Immature natural killer cell (primary cell): ENCODE measurements at regions not wholly inside any gene's neighbourhood (a gene's known extent, or its start where the extent isn't known, plus 50 kb on each side); places are given as distances from the start of the nearest gene placed in this dataset.
"Not testable (repeated sequence)": the region's sequence is repeated elsewhere in the genome, so short reads cannot be mapped to it uniquely, and the experiment has no call there.

Source experiments
- DNase-seq, 3 donors: peaks; one replicate each; pipeline ENCODE4 v3.0.0; 2022; ENCODE audit warnings: mixed read lengths in 1 of 3
- H3K27ac Mint-ChIP-seq, 6 donors: one replicate each; pipeline ENCODE4 v1.8.0; 2020; ENCODE audit warnings: mixed read lengths in 6 of 6, mild to moderate bottlenecking in 5 of 6, inconsistent platforms in 4 of 6, moderate library complexity in 3 of 6
- H3K27me3 Mint-ChIP-seq, 3 donors: one replicate each; pipeline ENCODE4 v1.8.0; 2020 to 2021; ENCODE audit warnings: low read depth in 3 of 3, mild to moderate bottlenecking in 3 of 3, mixed read lengths in 3 of 3, moderate library complexity in 3 of 3, inconsistent platforms in 1 of 3
- H3K36me3 Mint-ChIP-seq, 3 donors: one replicate each; pipeline ENCODE4 v1.8.0; 2020; ENCODE audit warnings: mixed read lengths in 3 of 3, inconsistent platforms in 2 of 3, mild to moderate bottlenecking in 2 of 3
- H3K4me1 Mint-ChIP-seq, 2 donors: one replicate each; pipeline ENCODE4 v1.8.0; 2020; ENCODE audit warnings: inconsistent platforms in 2 of 2, mild to moderate bottlenecking in 2 of 2, mixed read lengths in 2 of 2, moderate library complexity in 1 of 2
- H3K4me3 Mint-ChIP-seq, 5 donors: one replicate each; pipeline ENCODE4 v1.8.0; 2020; ENCODE audit warnings: mild to moderate bottlenecking in 5 of 5, mixed read lengths in 5 of 5, inconsistent platforms in 3 of 5, moderate library complexity in 3 of 5
- H3K9me3 Mint-ChIP-seq, 6 donors: one replicate each; pipeline ENCODE4 v1.8.0; 2020; ENCODE audit warnings: mild to moderate bottlenecking in 6 of 6, mixed read lengths in 6 of 6, inconsistent platforms in 4 of 6, moderate library complexity in 3 of 6

DNA sequence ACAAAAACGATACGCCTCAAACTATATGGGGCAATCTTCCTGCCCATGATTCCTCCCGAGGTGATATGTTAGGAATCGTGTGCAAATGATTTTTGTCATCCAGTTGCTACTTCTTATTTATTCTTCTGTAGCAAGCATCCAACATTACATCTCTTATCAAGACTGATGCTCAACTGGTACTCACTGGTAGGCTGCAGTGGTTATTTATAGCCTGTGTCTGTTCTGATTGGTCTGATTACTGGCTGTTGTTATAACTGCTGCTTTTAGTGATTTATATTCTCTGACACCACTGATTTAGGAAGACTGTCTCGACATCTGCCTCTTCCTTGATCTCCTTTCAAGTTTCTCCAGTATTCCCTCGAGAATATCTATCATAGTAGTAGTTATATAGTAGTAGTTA lies 165.8 kb downstream of the LARP7 start:
- Mint-ChIP-seq H3K9me3 (no peaks in the 10 kb centered on the region), H3K4me3 (no peak overlapping the region), H3K4me1 (no peaks in the 10 kb centered on the region), H3K36me3 (no peaks in the 10 kb centered on the region), H3K27ac (no peak overlapping the region), H3K27me3 (no peaks in the 10 kb centered on the region)
- DNase-seq = no peak

DNA sequence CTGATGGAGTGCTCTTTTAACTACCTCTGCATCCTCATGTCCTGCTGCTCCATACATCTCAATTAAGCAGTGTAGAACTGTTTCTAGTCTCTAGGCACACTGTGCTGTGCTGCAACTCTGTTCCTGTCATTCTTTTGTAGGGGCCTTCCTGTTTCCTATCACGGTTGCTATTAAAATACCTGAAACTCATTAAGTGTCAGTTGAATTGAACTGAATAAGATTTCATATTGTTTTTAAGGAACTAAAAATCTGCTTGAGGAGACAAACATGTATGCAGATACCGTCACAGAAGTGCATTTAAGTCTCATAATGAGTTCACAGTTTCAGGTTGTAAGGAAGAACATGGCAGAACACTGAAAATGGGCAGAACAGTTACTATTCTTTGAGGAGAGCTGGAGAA lies 170.1 kb downstream of the LARP7 start:
- H3K36me3 Mint-ChIP-seq = no peaks in the 10 kb centered on the region
- H3K9me3 Mint-ChIP-seq = peaks cover 0 to 3% (median 0%) of the 10 kb centered on the region in 6 donors
- no peaks in the 10 kb centered on the region for H3K4me1 Mint-ChIP-seq
- no peak overlapping the region for H3K27ac Mint-ChIP-seq
- no peak overlapping the region for H3K4me3 Mint-ChIP-seq
- no peaks in the 10 kb centered on the region for H3K27me3 Mint-ChIP-seq
- DNase-seq = no peak

DNA sequence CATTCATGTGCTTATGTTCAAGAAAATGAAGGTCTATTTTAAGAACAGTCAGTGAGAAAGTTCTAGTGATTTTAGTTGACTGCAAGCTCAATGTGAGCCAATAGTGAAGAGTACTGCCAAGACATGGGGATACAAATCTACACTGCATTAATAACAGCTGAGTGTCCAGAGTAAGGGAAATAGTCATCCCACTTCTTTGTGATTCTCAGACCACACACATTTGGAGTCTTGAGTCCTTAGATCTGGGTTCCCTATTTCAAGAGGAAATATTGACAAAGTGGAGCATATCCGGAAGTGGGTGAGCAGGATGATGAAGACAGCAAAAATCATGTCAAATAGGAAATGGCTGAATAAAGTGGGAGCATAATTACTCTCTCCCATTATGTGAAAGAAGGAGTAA lies 171.1 kb downstream of the LARP7 start:
- Mint-ChIP-seq H3K4me3 (no peak overlapping the region), H3K9me3 (peaks cover 0 to 4% (median 0%) of the 10 kb centered on the region in 6 donors), H3K4me1 (no peaks in the 10 kb centered on the region), H3K27me3 (peaks cover 0 to 3% (median 0%) of the 10 kb centered on the region in 3 donors), H3K27ac (no peak overlapping the region), H3K36me3 (no peaks in the 10 kb centered on the region)
- DNase-seq = no peak

DNA sequence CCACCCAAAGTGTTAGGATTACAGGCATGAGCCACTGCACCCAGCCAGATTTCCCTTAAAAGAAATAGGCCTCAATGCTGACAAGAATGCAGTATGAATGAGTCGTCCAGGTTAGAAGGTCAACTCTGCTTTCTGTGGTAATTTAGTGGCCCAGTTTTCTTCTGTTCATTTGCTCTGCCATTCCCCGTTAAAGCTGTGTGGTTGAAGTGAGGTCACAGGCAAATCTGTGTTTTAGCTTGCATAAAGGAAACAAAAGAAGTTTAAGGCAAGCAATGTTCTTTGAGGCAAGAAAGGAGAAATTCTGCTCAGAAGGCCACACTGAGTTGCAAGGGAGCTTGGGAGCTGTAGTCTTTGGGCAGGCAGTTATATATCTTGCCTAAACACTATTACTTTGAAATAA lies 176.8 kb downstream of the LARP7 start:
- peaks cover 0 to 7% (median 0%) of the 10 kb centered on the region in 6 donors for H3K9me3 Mint-ChIP-seq
- no peak overlapping the region for H3K4me3 Mint-ChIP-seq
- no peaks in the 10 kb centered on the region for H3K36me3 Mint-ChIP-seq
- H3K27ac Mint-ChIP-seq = no peak overlapping the region
- peaks cover 0 to 5% (median 4%) of the 10 kb centered on the region in 3 donors for H3K27me3 Mint-ChIP-seq
- H3K4me1 Mint-ChIP-seq = no peaks in the 10 kb centered on the region
- DNase-seq = no peak

DNA sequence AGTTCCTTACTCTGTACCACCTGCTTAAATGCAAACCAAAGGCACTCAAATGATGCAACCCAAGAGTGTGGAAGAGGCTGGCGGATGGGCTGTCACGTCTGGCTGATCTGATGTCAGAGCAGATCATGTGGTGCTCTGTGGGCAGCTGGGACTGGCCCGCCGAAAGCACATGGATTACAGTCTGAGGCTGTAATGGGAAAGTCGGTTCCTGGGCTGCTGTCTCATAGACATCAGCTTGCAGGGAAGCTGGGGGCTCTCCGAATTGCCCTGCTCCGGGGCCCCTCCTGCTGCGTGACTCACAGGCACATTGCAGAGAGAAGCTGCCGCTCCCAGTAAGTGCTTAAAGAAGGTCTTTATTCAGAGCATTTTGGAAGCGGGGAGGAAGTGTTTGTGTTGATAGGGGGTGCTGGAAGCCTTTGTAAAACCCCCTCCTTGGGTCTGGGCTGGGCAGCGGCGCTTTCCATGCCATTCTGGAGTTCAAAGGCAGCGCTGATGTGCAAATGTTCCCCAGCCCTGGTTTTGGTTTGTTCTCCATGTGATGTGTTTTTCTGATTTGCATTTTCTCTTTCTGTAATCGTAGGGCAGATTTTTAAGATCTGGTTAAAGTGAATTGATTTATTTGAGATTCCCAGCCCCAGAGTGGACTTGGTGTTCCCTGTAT lies 181.1 kb downstream of the LARP7 start:
- H3K4me3 Mint-ChIP-seq = no peak overlapping the region
- no peak for DNase-seq
- H3K4me1 Mint-ChIP-seq = no peaks in the 10 kb centered on the region
- H3K9me3 Mint-ChIP-seq = peaks cover 0 to 4% (median 0%) of the 10 kb centered on the region in 6 donors
- no peaks in the 10 kb centered on the region for H3K36me3 Mint-ChIP-seq
- no peak overlapping the region for H3K27ac Mint-ChIP-seq
- H3K27me3 Mint-ChIP-seq = peaks cover 3 to 10% (median 4%) of the 10 kb centered on the region in 3 donors

DNA sequence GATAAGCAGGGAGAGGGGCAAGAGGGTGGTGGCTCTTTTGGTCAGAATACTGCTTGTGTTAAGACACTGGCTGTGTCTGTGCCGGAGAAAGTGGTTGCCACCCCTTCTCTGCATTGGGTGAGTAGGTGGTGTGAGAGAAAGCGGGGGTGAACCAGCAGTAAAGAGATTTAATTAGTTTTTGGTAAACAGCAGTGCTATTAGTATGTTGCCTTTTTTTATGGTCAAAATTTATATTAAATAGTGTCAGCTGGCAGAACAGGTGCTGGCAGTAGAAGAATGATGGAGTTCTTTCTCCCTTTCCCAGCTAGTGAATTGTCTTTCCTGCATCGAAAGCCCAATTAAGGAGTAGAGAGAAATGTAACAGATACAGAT lies 181.6 kb downstream of the LARP7 start:
- Mint-ChIP-seq H3K27ac (no peak overlapping the region), H3K4me1 (no peaks in the 10 kb centered on the region), H3K4me3 (no peak overlapping the region), H3K36me3 (no peaks in the 10 kb centered on the region), H3K27me3 (peaks cover 3 to 10% (median 4%) of the 10 kb centered on the region in 3 donors), H3K9me3 (peaks cover 0 to 4% (median 0%) of the 10 kb centered on the region in 6 donors)
- DNase-seq = no peak

DNA sequence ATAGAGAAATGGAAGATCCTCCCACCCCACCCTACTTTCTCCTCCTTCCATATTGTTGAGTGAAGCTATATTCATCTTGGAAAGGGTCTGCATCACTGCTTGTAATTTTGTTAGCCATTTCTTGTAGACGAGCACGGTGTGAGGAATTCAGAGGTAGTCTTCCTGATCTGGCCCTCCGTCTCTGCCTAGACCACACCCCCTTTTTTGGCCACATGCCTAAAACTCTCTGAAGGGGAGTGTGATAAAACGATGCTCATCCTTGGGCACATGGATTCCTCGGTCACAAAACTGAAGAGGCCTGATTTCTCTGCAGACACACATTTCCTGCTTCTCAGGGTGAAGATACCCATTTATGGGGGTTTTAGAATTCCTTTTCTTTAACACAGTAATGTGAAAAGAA lies 182.8 kb downstream of the LARP7 start:
- H3K36me3 Mint-ChIP-seq = no peaks in the 10 kb centered on the region
- H3K27me3 Mint-ChIP-seq = peaks cover 3 to 10% (median 4%) of the 10 kb centered on the region in 3 donors
- no peaks in the 10 kb centered on the region for H3K4me1 Mint-ChIP-seq
- no peak overlapping the region for H3K4me3 Mint-ChIP-seq
- H3K27ac Mint-ChIP-seq = no peak overlapping the region
- DNase-seq = no peak
- peaks cover 0 to 4% (median 0%) of the 10 kb centered on the region in 6 donors for H3K9me3 Mint-ChIP-seq

DNA sequence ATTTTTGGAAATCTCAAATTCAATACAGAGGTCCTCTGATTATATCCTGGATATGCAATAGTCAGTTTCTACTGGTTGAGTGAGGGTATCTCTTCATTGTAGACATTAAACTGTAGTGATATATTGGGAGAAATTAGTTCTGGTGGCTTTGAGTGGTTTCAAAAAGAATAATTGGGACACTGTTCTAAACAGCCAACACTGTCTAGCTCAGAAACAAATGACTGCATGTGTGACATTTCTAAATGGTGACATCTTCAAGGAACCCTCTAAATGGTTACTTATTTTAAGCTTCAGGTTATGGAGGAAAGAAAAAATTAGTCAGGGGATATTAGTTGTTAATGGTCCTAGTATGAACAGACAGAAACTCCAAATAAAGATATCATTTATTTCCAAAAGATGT lies 186.2 kb downstream of the LARP7 start:
- H3K27me3 Mint-ChIP-seq = peaks cover 0 to 8% (median 4%) of the 10 kb centered on the region in 3 donors
- peaks cover 0 to 6% (median 0%) of the 10 kb centered on the region in 6 donors for H3K9me3 Mint-ChIP-seq
- no peaks in the 10 kb centered on the region for H3K36me3 Mint-ChIP-seq
- no peak overlapping the region for H3K4me3 Mint-ChIP-seq
- no peak for DNase-seq
- H3K27ac Mint-ChIP-seq = no peak overlapping the region
- no peaks in the 10 kb centered on the region for H3K4me1 Mint-ChIP-seq

DNA sequence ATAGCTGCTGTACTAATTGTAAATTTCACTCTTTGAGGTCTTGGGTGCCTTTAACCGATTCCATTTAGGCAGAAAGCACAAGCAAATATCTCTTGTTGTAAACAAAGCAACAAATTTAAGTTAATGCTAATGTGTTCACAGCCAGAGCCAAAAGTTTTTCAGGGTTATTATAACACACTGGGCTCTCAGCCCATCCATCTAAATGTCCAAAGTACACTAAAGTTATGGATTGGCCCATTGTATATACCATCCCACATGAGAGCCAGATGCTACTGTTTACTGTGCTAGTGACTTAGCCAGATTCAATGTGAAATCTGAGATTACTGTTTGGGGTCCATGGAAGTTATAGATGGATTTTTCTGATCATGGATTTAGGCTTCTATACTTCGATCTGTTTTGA lies 186.7 kb downstream of the LARP7 start:
- H3K27me3 Mint-ChIP-seq = peaks cover 0 to 8% (median 4%) of the 10 kb centered on the region in 3 donors
- H3K4me1 Mint-ChIP-seq = no peaks in the 10 kb centered on the region
- DNase-seq = no peak
- peaks cover 0 to 3% (median 0%) of the 10 kb centered on the region in 6 donors for H3K9me3 Mint-ChIP-seq
- no peak overlapping the region for H3K4me3 Mint-ChIP-seq
- no peaks in the 10 kb centered on the region for H3K36me3 Mint-ChIP-seq
- no peak overlapping the region for H3K27ac Mint-ChIP-seq

DNA sequence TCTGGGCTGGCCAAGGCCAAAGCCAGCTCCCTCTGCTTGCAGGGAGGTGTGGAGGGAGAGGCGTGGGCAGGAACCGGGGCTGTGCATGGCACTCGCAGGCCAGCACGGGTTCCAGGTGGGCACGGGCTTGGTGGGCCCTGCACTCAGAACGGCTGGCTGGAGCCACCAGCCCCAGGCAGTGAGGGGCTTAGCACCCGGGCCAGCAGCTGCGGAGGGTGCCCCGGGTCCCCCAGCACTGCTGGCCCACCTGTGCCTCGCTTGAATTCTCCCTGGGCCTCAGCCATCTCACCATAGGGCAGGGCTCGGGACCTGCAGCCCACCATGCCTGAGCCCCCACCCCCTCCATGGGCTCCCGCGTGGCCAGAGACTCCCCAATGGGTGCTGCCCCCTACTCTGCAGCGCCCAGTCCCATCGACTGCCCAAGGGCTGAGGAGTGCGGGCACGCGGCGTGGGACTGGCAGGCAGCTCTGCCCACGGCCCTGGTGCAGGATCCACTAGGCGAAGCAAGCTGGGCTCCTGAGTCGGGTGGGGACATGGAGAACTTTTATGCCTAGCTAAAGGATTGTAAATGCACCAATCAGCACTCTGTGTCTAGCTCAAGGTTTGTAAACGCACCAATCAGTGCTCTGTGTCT lies 193.9 kb downstream of the LARP7 start:
- H3K4me1 Mint-ChIP-seq = no peaks in the 10 kb centered on the region
- peaks cover 0 to 2% (median 2%) of the 10 kb centered on the region in 3 donors for H3K27me3 Mint-ChIP-seq
- H3K36me3 Mint-ChIP-seq = no peaks in the 10 kb centered on the region
- no peak overlapping the region for H3K27ac Mint-ChIP-seq
- no peak for DNase-seq
- H3K4me3 Mint-ChIP-seq = no peak overlapping the region
- H3K9me3 Mint-ChIP-seq = peaks cover 0 to 7% (median 0%) of the 10 kb centered on the region in 6 donors

DNA sequence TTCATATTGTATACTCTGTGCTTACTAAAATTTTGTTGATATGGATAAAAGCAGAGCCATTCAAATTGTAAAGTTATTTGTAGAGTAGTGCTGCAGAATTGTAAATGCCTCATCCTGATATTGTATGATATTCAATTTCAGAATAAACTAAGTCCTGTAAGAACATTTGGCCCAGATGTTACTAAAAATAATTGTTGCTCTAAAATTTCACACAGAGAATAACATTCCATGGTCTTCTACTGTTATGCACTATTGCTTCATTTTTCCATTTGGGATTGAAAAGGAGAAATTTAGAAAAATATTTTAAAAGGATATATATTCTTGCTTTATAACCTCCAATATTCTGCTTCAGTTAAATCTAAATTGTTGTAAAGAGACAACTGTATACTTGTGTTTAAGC lies 195.6 kb downstream of the LARP7 start:
- no peak for DNase-seq
- Mint-ChIP-seq H3K4me1 (no peaks in the 10 kb centered on the region), H3K27ac (no peak overlapping the region), H3K36me3 (no peaks in the 10 kb centered on the region), H3K9me3 (peaks cover 0 to 5% (median 0%) of the 10 kb centered on the region in 6 donors), H3K4me3 (no peak overlapping the region), H3K27me3 (peaks cover 0 to 2% (median 0%) of the 10 kb centered on the region in 3 donors)

DNA sequence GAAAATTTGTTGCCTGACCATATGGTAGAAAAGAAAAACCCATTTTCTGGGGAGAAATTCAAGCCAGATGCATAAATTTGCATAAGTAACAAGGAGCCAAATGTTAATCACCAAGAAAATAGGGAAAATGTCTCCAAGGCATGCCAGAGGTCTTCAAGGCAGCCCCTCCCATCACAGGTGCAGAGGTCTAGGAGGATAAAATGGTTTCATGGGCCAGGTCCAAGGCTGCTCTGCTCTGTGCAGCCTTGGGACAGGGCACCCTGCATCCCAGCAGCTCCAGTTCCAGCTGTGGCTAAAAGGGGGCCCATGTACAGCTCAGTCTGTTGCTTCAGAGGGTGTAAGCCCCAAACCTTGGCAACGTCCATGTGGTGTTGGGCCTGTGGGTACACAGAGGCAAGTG lies 200.0 kb downstream of the LARP7 start:
- no peak overlapping the region for H3K4me3 Mint-ChIP-seq
- H3K9me3 Mint-ChIP-seq = peaks cover 0 to 1% (median 0%) of the 10 kb centered on the region in 6 donors
- H3K27ac Mint-ChIP-seq = no peak overlapping the region
- no peak for DNase-seq
- no peaks in the 10 kb centered on the region for H3K4me1 Mint-ChIP-seq
- no peaks in the 10 kb centered on the region for H3K27me3 Mint-ChIP-seq
- H3K36me3 Mint-ChIP-seq = no peaks in the 10 kb centered on the region

DNA sequence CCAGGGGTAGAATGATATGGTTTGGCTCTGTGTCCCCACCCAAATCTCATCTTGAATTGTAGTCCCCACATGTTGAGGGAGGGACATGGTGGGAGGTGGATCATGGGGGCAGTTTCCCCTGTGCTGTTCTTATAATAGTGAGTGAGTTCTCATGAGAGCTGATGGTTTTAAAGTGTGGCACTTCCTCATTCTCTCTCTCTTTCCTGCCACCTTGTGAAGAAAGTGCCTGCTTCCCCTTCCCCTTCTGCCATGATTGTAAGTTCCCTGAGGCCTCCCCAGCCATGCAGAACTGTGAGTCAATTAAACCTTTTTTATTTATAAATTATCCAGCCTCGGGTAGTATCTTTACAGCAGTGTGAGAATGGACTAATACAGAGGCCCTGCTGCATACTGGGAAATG lies 201.1 kb downstream of the LARP7 start:
- H3K4me3 Mint-ChIP-seq, H3K27me3 Mint-ChIP-seq, H3K9me3 Mint-ChIP-seq, DNase-seq, H3K36me3 Mint-ChIP-seq, H3K27ac Mint-ChIP-seq, H3K4me1 Mint-ChIP-seq: not testable (repeated sequence)

DNA sequence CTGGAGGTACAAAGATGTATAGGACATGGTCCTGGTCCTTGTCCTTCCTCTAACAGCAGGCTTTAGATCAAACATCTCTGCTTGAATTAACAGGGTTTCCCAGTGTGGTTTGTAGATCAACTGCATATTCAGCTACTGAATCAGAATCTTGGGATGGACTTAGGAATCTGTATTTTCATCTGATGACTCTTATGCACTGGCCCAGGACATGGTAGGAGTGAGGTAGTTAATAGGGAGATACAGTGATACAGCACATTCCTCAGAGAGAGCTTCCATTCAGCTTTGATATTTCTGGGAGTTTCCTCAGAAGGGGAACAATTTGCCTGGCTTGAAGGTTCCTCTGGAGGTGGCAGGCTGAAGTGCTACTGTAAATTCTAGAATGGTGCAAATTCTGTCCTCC lies 203.1 kb downstream of the LARP7 start:
- H3K9me3 Mint-ChIP-seq = peaks cover 0 to 3% (median 0%) of the 10 kb centered on the region in 6 donors
- no peaks in the 10 kb centered on the region for H3K27me3 Mint-ChIP-seq
- no peak for DNase-seq
- no peak overlapping the region for H3K27ac Mint-ChIP-seq
- no peaks in the 10 kb centered on the region for H3K4me1 Mint-ChIP-seq
- no peak overlapping the region for H3K4me3 Mint-ChIP-seq
- no peaks in the 10 kb centered on the region for H3K36me3 Mint-ChIP-seq

DNA sequence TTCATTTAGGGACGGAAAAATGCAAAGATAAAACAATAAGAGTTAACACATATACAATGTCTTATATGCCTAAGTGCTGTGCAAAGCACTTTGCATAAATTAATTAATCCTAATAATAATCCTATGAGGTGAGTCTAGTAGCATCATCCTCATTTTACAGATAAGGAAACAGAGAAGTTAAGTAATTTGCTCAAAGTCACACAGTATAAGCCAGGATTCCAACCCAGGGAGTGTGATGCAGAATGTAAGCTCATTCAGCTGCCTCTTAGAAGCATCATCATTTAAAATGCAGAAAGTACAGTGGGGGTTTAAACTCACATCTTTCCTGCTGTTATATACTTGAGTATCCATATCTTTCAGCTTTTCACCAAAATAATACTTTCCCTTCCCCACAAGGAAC lies 203.7 kb downstream of the LARP7 start:
- H3K9me3 Mint-ChIP-seq = peaks cover 0 to 3% (median 0%) of the 10 kb centered on the region in 6 donors
- no peak for DNase-seq
- H3K36me3 Mint-ChIP-seq = no peaks in the 10 kb centered on the region
- no peaks in the 10 kb centered on the region for H3K4me1 Mint-ChIP-seq
- no peak overlapping the region for H3K4me3 Mint-ChIP-seq
- H3K27ac Mint-ChIP-seq = no peak overlapping the region
- no peaks in the 10 kb centered on the region for H3K27me3 Mint-ChIP-seq
